Amygdala (tissue), 56 donors: ENCODE measurements at regions not wholly inside any gene's neighbourhood (a gene's known extent, or its start where the extent isn't known, plus 50 kb on each side); places are given as distances from the start of the nearest gene placed in this dataset.
A peak's percentile ranks its signal among the peaks of the same experiment; 100 is the strongest.

Experiments used
- DNase-seq, 56 donors: peaks; one replicate each; lab custom pipeline; 2025; lab: John Stamatoyannopoulos, UW

DNA sequence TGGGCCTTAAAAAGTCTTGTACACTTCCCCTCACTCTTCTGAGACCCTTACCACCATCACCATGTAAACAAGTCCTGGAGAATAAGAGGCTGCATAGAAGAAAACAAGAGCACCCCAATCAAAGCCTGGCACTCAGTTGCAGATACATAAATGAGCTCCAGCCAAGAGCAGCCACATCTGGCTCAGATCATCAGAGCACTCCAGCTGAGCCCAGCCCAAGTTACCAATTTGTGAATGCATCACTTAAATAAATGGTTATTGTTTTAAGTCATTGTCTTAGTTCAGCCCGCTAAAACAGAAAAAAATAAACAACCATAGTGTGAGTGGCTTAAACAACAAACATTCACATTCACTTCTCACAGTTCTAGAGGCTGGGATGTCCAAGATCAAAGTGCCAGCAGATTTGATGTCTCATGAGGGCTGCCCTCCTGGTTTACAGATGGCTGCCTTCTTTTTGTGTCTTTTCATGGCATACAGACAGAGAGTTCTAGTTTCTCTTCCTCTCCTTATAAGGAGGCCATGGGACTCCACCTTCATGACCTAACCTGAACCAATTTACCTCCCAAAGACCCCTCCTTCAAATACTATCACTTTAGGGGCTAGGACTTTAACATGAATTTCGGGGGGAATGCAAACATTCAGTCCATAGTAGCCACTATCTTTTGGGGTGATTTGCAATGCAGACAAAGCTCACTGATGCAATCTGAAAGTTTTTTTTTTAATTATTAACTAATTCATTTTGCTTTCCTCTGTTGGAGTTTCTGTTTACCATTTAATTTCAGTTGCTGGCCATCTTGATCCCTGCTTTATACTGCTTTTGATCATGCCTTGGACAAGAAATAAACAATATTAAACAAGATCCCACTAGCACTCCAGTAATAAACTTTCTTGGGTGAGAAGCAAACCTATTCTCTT is 187.5 kb upstream of the ACVR2A start:
- no peak for DNase-seq

DNA sequence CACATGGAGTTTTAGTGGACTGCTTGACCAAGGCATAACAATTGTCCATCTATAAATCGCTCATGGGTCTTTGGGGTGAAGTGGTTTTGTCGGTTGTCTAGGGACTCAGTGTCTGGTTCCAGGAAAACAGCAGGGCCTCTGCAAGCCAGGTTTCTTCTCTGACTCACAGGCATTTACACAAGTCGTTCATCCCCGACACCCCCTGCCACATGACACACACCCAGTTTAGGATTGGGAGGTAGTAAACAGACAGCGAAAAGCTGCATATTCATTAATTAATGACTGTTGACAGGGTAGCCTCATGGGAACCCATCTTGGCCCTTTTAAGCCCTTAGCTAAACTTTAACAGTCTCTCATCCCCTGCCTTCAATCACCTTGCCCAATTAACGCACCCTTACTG is 194.8 kb upstream of the ACVR2A start:
- DNase-seq, result no peak

DNA sequence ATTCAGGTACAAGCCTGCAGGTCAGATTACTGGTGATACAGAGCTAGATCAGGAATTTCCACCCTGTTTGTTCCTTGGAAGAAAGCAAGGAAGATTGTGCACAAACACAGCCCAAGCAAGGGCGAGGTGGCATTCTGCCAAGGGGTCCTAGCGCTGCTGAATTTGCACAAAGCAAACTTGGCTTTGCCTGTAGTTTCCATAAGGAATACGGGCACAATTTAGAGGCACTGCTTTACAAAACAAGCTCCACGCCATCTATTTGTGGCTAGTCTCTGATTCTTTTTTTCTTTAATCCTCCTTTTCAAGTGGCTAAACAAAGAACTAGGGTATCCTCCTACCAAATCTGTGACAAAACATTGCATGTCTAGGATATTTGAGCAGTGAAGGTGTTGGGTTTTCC is 195.5 kb upstream of the ACVR2A start:
- DNase-seq, result no peak

DNA sequence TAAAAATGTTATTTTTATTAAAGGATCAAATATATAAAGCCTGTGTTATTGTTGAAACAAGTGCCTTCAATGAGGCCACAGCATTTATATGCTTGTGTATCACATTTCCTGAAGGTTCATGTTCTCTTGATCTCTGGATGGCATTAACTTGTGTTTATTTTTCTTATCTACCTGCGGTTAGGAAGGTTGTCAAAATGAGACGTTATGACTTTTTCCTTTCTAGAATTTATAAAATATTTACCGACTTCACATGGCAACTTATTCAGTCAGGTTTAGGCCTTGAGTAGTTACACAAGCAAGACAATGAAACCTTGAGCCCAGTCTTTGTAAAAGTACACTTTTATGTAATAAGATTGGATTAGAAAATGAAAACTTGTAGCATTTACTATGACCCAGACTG is 196.4 kb upstream of the ACVR2A start:
- DNase-seq, result no peak

DNA sequence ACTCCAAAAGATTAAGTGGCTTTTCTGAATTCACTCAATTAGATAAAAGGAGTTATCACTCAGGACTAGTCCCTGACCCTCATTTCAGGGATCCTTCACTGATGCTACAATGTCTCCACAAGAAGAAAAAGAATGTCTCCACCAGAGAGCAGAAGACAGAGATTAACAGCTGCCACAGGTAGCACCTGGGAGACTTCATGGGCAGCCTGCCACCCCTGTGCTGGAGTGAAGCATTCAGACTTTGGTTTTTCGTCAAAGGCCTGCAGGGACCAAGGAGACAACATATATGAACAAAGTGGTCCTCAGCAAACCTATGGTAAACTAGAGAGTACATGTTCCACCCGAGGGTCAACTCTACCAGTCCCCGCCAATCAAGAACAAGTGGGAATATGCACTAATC is 197.0 kb upstream of the ACVR2A start:
- DNase-seq, result no peak

DNA sequence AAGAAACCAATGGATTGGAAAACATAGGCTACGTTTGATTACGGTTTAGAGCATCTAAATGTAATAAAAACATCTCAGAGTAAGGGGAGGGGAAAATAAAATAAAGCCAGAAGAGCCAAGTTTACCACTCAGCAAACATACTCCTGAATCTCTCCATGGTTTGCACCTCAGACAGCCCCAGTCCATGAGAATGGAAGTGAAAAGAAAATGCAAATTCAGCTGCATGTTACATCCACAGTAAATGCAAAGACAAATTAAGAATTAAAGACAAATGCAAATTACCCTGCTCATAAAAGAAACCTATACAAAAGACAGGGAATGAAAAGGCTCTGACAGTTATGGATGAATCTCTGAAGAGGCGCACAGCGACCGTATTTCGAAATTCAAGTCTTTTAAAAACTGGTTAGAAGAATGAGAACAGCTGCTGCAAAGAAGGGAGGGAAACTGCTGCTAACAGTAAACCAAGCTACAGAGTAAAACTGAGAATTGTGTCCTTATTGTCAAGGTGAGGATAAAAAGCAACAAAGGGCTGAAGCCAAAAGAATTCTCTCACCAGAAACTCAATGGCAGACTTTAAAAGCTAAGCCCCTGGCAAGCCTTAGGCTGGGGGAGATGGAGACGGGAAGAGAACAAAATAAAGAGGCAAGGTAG is 197.9 kb upstream of the ACVR2A start:
- no peak for DNase-seq

DNA sequence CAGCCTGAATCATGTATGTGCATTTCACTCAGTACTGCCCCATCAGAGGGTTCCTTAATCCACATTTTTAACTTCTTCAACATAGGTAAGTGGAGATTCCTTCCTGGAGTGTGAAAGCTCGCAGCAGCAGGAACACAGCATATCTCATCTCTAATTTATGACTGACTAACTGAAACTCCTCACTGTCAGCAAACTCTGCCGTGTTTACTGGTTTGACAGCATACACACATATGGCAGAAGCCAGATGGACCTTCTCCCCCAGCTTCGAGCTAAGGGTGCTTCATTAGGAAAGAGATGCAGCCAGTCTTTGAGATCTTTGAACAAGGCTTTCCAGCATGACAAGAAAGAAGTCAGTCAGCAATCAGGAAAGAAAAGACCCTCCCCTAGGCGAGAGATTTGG is 200.3 kb upstream of the ACVR2A start:
- no peak for DNase-seq

DNA sequence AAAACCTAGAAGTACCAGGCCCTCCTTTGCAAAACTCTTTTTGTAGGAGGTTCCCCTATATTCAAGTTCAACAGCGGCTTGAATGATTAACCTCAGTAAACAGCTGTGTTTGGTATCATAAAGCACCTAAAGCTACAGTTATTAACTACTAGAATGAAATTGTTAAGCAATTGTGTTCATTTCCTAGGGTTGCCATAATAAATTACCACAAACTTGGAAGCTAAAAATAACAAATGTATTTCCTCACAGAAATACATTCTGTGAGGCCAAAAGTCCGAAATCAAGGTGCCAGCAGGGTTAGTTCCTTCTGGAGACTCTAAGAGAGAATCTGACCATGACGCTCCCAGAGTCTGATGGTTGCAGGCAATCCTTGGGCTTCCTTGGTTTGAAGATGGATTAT is 202.1 kb upstream of the ACVR2A start:
- DNase-seq, result no peak

DNA sequence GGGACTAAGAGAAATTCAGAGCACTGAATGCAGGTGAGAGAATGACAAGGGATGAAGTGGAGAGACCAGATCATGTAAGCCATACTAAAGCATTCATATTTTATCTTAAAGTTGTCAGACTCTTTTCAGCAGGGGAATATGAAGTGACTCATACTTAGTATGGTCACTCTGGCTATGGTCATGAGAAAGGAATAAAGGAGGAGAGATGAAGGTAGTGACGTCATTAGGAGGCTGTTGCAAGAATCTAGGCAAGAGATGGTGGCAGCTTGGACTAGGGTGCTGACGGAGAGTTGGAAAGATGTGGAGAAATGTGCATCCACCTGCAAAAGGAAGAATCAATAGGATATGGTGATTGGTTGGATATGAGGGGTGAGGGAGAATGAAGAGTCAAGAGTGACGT is 203.2 kb upstream of the ACVR2A start:
- DNase-seq, result no peak

DNA sequence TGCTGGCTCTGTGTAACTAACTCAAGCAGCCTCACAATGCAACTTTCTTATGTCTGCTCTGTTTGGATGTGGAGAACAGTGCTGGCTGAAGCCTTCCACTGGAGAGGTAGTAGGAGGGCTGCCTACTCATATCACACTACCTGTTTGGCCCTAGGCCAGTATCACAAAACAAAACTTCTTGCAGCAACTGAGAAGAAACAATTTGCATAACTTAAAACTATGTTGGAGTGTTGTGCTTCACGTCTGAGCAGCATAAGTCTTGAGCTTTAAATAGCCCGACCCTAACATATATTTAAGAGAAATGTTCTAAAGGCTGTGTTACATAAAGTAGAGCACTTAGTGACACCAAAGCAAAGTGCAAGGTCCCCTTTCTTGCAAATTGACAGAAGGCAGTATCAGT is 204.9 kb upstream of the ACVR2A start:
- peak in 1 of 56 donors; percentile 28 for DNase-seq

DNA sequence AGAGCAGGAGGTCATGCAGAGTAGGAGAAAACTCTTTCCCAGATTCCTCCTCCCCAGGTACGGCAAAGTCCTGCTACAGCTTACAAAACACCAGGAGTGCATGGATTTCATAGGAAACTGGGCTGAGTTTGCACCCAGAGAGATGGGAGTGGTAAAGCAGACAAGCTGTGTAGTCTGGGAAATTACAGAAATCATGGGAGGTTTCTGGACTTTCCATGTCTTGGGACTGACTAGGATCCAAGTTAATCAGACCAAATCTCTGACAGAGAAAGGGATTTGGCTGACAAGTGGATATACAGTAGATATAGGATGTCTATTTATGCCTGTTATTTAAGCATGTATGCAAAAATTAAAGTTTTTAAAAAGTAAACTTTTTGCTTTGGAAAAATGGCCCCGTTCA is 205.4 kb upstream of the ACVR2A start:
- no peak for DNase-seq

DNA sequence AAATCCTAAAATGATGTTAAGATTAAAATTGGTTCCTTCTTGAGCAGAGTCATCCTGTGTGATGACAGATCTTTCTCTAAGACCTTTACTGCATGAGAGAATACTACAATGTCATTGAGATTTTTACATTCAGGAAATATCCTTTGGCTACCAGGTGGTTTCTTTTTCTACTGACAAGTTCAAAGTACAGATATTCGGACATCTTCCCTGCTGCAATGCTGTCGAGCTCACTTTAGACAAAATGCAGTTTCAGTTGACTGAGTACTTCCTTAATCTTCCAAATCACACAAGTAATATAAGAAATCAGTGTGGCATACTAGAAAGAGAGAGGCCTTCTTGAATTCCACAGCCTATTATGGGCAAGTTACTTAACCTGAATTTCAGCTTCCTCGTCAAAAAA is 207.9 kb upstream of the ACVR2A start:
- no peak for DNase-seq

DNA sequence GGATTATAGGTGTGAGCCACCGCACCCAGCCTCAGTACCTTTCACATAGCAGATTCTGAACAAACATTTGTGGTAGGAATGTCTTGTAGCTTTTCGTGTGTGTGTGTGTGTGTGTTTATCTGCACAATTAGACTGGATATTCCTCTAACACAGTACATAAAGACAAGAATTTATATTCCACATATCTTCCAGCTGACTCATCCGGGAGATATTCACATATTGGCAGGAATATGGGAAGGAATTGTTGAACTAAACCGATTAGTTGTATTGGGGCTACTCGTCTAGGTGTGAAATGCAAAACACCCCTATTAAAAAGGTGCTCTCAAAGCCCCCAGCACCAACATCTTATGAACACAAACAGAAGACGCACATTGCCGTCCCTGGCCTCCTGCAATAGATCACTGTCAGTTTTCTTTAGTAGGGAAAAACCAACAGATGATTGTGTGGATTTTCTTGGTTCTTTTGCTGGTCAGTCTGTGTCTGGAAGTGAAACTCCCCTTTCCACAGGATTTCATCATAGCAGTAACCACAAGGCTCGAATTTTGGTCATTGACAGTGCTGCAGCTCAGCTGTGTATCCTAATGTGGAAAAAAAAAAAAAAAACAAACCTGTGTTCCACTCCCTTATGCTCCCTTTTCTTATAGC is 208.5 kb upstream of the ACVR2A start:
- peak in 1 of 56 donors; percentile 4 for DNase-seq

DNA sequence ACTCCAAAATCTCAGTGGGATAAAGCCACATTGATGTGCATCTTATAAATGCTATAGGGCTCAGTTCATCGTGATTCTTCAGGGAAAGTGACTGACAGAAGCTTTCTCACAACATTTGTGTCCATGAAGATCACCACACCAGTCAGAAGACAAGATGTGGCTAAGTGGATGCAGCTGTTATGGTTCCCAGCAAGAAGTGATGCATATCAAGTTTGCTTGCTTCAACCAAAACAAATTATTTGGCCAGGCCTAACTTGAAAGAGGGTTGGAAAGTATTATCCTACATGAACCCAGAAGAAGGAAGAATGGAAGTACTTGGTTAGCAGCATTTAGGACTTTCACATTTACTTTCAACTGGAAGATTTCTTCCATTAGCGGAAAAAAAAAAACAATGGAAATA is 210.0 kb upstream of the ACVR2A start:
- DNase-seq, result no peak

DNA sequence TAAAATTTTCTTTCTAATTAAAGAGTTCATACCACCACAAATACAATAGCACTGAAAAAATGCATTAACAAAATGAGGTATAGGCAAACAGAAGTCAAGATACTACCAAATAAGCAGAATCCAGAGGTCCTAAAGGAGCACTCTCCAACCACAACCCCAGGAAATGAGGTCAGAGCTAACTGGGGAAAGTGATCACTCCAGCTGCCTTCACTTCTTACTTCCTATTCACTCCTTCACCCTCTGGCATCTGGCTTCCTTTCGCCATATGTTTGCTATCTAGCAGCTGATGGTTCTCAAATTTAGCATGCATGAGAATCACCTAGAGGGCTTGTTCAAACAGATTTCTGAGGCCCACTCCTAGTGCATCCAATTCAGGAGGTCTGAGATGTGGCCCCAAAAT is 212.6 kb upstream of the ACVR2A start:
- DNase-seq, result no peak

DNA sequence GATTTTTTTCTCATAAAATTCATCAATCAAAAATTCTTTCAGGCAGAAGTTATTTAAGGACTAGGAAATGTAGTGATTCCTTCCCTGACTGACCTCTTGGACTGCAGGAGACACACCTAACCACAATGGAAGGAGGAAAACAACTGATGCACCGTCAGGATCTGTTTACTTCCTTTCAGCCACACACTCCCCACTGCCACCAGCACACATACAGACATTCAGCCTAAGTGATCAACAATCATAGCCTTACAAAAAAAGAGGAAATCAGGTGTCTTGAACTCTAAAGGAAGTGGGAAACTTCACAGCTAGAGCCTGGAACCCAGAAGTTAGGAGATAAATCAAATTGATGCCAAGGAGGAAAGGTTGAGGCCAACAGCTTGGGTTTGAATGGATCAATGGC is 213.5 kb upstream of the ACVR2A start:
- DNase-seq, result no peak

DNA sequence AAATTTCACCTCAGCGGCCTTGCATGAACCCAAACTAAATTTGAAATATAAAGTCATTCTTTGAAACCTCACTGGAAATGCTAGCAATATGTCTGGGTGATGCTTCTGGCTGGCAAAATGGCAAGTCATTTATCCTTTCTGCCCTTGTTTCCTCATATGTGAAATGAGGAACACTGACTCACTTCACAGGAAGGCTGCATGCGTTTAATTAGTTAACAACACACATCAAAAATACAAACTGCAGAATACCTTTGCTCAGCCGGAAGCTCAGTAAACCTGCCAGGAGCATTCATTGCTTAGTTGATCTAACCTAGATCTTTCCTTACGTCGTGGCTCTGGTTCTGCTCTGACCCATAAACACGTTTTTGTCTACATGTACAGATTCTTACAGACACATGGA is 214.2 kb upstream of the ACVR2A start:
- no peak for DNase-seq

DNA sequence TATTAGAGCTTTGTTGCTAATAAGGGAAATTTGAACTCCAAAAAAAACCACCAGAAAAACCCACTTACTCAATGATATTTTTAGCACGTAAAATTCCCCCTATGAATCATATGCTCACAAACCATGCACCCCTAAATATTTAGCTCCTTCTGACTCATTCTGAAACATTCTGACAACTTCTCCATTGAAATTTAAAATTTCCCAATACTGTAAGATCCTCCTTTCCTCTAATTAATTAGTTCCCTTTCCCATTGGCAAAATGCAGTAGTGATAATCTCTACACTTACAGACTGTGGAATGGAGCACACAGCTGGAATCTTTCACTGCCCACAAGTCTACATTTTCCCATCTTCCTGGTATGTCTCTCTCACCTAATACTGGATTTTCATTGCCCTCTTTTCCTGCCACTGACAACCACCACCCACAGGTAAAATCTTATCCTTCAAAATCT is 215.8 kb upstream of the ACVR2A start:
- no peak for DNase-seq

DNA sequence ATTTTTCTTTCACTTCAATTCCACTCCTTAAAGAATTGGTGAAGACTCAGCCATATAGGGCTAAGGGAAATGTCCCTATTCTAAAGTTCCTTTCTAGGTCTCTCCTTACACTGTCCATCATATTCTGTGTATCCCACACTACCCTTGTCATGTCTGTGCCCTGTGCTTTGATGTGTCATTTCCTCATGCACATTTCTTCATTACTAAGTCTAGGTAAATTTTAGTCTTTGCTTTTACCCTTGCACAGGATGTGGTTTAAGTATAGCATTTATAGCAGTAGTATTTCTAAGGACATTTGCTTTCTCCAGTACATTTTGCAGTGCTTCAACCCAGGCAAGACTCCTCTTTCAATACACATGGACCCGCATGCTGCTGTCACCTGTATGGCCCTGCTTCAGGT is 221.5 kb upstream of the ACVR2A start:
- no peak for DNase-seq

DNA sequence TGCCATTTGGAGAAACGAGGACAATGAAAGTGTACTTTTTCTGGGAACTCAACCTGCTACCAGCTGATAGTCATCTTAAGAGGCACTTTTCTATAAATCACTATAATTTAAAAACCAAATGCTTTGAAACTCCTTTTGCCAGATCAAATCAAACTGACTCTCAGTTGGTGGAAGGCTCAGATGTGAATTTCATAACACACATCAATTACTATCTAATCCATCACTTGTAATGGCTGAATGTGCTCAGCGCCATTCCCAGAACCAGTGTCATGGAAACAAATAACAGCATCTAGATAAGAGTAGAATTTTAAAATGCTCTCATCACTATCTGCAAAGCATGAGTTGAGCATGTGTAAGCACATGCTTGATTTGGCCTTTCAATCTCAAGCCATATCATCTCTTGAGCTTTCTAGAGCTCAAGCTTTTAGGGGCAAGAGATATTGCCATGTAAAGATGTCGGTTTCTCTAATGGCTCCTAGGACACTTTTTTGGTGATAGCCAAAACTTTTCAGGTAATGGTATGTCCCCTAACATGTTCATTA is 223.1 kb upstream of the ACVR2A start:
- DNase-seq, result no peak

DNA sequence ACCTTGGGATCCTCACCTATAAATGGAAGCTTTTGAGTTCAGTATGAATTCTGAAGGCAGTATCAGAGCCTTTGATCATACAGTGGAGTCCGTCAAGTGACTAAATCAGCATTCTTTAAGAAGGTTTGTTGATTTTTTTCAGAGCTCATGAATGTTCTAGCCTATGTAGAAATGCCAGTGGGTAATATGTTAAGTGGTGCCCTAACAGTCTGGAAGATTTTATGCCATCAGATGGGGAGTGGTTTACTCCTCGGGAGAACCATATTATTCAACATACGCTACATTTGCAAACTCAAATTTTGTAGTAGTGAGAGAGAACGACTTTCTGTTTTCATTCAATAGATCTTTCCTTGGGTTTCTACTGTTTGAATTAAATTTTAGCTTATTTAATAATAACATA is 225.0 kb upstream of the ACVR2A start:
- no peak for DNase-seq
